NCI-H2227 (cell line): ENCODE measurements at regions not wholly inside any gene's neighbourhood (a gene's known extent, or its start where the extent isn't known, plus 50 kb on each side); places are given as distances from the start of the nearest gene placed in this dataset.
"Not testable (repeated sequence)": the region's sequence is repeated elsewhere in the genome, so short reads cannot be mapped to it uniquely, and the experiment has no call there.

Experiments
- DNase-seq: peaks from one replicate; lab custom pipeline; 2025; ENCODE audit not compliant: unreplicated experiment; lab: John Stamatoyannopoulos, UW

- no peak for DNase-seq
These were observed 698.2 kb downstream of the PCDH17 start for GRCh38 chr13:58329746-58330145.

DNA sequence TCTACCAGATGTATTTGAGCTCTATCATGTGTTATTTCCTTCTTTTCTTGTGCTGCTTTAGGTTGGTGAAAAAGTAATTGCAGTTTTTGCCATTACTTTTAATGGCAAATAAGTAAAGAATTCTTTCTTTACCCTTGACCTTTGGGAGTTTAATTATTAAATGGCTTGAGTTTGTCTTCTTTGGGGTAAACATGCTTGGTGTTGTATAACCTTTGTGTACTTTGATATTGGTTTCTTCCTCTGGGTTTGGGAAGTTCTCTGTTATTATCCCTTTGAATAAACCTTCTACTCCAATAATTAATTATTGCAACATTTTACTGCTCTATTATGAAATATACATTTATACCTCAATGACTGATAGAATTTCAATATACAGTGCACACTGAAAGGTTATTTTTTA is 709.4 kb downstream of the PCDH17 start:
- DNase-seq = no peak

DNA sequence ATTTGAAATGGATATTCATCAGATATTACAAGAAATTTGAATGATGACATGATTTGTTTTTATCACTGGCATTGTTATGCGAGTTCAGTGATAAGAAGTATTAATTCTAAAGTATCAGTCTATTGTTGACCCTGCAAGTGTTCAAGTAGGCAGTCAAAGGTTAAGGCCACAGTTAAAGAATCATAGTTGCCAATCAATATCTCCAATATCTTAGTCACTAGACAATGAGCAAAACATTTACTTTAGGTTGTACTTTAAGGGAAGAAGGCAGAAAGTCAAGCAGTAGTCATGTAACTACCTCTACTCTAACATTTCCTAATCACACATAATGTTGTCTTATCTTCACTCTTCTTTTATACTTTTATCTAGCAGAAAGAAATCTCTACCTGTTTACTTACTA is 709.8 kb downstream of the PCDH17 start:
- no peak for DNase-seq

DNA sequence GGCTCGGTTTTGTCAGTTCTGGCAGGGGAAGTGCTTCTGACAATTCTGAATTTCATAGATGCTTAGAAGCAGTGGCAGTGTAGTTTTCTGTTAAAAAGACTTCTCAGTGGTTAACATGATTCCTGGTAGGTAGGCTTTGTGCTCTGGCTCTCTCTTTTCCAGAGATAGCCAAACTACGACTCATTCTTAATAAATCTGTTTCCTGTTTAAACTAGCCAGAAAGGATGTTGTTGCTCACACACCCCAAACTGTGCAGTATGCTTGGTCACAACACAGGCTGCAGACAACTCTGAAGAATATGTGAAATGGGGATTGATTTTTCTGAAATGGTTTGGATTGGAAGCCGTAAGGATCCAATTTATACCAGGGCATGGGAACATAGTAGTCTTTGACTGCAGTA is 711.5 kb downstream of the PCDH17 start:
- no peak for DNase-seq

- DNase-seq = not testable (repeated sequence)
These were observed 720.6 kb downstream of the PCDH17 start for GRCh38 chr13:58352100-58352499.

- DNase-seq = no peak
These were observed 738.4 kb downstream of the PCDH17 start for GRCh38 chr13:58369936-58370335.

DNA sequence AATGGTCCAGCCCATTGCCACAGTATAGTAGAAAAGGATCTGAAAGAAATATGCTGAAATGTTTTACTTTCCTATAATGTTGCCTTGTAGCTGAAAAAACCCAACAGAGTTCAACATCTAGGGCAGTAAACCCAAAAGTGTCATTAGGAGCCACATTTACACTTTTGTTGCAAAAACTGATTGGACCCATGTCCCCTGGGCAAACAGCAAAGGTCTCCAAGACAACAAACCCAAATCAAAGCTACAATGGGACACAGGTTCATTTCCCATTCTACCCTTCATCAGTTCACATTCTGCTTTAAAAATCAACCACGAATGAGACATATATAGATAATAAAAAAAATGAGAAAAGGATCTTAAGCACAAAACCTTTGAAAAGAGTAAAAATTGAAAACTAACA is 744.8 kb downstream of the PCDH17 start:
- no peak for DNase-seq

- DNase-seq = no peak
These were observed 745.2 kb downstream of the PCDH17 start for GRCh38 chr13:58376775-58377174.

DNA sequence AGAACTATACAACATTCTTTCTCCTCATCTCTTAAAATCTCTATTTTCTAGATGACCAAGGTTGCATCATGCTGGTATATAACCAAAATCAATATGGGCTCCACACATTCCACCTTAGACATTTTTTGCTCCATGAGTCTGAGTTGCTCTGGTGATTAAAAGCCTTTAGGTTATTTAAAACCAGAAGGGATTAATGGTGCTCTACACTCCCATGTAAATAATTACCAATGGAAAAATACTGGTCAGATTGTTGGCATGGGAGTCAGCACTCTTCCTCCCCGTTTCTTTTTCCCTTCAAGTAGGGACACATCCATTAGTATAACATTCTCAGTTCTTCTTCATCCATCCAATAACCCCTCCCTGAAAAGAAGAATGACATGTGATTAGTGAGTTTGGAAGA is 747.7 kb downstream of the PCDH17 start:
- no peak for DNase-seq

GRCh38 chr13:58385336-58385735 is 753.8 kb downstream of the PCDH17 start:
- not testable (repeated sequence) for DNase-seq

GRCh38 chr13:58397596-58398387 is 766.2 kb downstream of the PCDH17 start:
- no peak for DNase-seq

GRCh38 chr13:58399263-58399662 is 767.7 kb downstream of the PCDH17 start:
- no peak for DNase-seq

DNA sequence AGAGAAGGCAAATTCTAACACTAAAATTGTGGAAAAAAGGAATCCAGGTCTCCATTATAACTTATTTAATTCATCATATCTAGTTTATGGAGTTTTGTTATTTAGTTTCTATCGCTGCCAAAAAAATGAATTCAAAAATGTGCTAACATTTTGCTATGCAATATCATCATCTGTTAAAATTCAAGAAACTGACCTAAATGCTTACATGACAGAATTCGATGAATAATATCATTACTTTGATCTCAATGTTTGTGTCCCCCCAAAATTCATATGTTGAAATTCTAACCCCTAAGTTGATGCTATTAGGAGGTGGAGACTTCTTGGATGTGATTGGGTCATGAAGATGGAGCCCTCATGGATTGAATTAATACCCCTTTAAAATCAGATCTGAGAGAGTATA is 775.0 kb downstream of the PCDH17 start:
- DNase-seq = no peak

DNA sequence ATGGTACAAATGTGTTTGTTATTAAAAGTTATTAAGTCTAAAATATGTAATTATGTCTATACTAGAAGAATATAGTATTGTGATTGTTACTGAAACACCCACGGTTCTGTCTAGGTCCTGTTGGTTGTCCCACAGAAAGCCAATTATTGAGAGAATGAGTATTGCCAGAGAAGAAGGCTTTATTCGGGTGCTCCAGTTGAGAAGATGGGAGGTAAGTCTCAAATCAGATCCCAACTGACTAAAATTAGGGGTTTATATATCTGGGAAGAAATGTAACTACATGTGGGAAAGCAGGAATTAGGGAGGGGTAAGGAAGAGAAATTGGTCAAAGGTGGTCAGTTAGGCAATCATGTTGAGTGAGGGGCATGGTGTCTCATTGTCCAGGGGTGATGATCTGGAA is 798.4 kb downstream of the PCDH17 start:
- DNase-seq = no peak

GRCh38 chr13:58434943-58435342 is 803.4 kb downstream of the PCDH17 start:
- DNase-seq = no peak

- no peak for DNase-seq
These were observed 805.9 kb downstream of the PCDH17 start for GRCh38 chr13:58437427-58437826.

GRCh38 chr13:58446979-58447378 is 815.4 kb downstream of the PCDH17 start:
- no peak for DNase-seq

- no peak for DNase-seq
These were observed 820.6 kb downstream of the PCDH17 start for GRCh38 chr13:58452123-58452623.

DNA sequence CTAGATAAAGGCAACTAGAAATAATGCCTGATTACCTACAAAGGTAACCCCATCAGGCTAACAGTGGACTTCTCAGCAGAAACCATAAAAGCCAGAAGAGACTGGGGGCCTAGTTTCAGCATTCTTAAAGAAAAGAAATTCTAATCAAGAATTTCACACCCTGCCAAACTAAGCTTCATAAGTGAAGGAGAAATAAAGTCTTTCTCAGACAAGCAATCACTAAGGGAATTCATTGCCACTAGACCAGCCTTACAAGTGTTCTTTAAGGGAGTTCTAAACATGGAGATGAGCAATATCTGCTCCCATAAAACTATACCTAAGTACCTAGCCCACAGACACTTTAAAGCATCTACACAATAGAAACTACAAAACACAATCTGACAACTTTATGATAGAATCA is 823.5 kb downstream of the PCDH17 start:
- DNase-seq = no peak

- DNase-seq = no peak
These were observed 829.7 kb downstream of the PCDH17 start for GRCh38 chr13:58461217-58461616.

DNA sequence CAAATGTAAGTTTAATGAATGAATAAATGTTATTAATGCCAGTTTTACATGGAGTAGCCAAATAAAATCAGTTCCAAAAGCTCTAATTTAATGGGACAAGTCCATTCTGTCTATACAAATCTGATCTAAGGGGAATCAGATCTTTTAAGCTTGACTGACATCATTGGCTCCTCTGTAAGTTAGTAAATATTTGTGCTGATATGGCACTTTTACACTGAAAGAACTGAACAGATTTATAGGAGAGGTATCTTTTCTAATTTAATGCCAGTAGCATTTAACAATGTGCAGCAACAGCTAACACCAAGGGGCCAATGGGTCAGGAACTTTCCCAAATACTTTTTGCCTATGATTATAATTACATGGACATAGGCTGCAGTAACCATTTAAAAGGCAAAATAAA is 832.3 kb downstream of the PCDH17 start:
- no peak for DNase-seq

- DNase-seq = no peak
These were observed 835.6 kb downstream of the PCDH17 start for GRCh38 chr13:58467176-58467575.

GRCh38 chr13:58472483-58472882 is 840.9 kb downstream of the PCDH17 start:
- DNase-seq = no peak
